AG20443 (cell line): ENCODE measurements at regions not wholly inside any gene's neighbourhood (a gene's known extent, or its start where the extent isn't known, plus 50 kb on each side); places are given as distances from the start of the nearest gene placed in this dataset.
"Not testable (repeated sequence)": the region's sequence is repeated elsewhere in the genome, so short reads cannot be mapped to it uniquely, and the experiment has no call there.

Experiments used
- DNase-seq: peaks from one replicate; pipeline ENCODE4 v3.0.0; 2012; ENCODE audit warnings: low spot score, mixed read lengths

- no peak for DNase-seq
Measured at GRCh38 chr6:150299873-150300485, 68.8 kb upstream of the IYD start.

GRCh38 chr6:150301846-150302519, 66.8 kb upstream of the IYD start:
- peak; percentile 84 for DNase-seq

GRCh38 chr6:150302520-150303176, 66.2 kb upstream of the IYD start:
- DNase-seq = no peak

- DNase-seq = no peak
Measured at GRCh38 chr6:150303256-150303655, 65.6 kb upstream of the IYD start.

GRCh38 chr6:150304429-150304828, 64.4 kb upstream of the IYD start:
- DNase-seq = no peak

- no peak for DNase-seq
Measured at GRCh38 chr6:150306290-150306689, 62.5 kb upstream of the IYD start.

GRCh38 chr6:150307520-150307919, 61.3 kb upstream of the IYD start:
- DNase-seq = no peak

GRCh38 chr6:150308812-150309645, 59.8 kb upstream of the IYD start:
- DNase-seq = no peak

GRCh38 chr6:150310539-150310938, 58.3 kb upstream of the IYD start:
- DNase-seq = no peak

- not testable (repeated sequence) for DNase-seq
Measured at GRCh38 chr6:150311149-150311944, 57.5 kb upstream of the IYD start.

- DNase-seq = no peak
Measured at GRCh38 chr6:150312395-150312794, 56.4 kb upstream of the IYD start.

GRCh38 chr6:150312844-150313584, 55.8 kb upstream of the IYD start:
- DNase-seq = no peak

- no peak for DNase-seq
Measured at GRCh38 chr6:150313781-150314180, 55.0 kb upstream of the IYD start.

GRCh38 chr6:150314230-150315188, 54.3 kb upstream of the IYD start:
- no peak for DNase-seq

- no peak for DNase-seq
Measured at GRCh38 chr6:150315626-150316025, 53.2 kb upstream of the IYD start.

GRCh38 chr6:150316936-150317335, 51.9 kb upstream of the IYD start:
- no peak for DNase-seq
